VCaP (cell line): ENCODE measurements at regions not wholly inside any gene's neighbourhood (a gene's known extent, or its start where the extent isn't known, plus 50 kb on each side); places are given as distances from the start of the nearest gene placed in this dataset.
A peak's percentile ranks its signal among the peaks of the same experiment; 100 is the strongest.

Source experiments
- H3K27ac ChIP-seq: fragments of 450-650 bp; 2 replicates; pipeline ENCODE4 v1.5.1; 2017
- TF ChIP-seq, protein P1 (sequence below): fragments of 450-650 bp; conservative IDR thresholded peaks from 2 replicates; pipeline ENCODE4 v1.5.1; 2017; ENCODE audit warnings: mild to moderate bottlenecking, moderate library complexity

DNA sequence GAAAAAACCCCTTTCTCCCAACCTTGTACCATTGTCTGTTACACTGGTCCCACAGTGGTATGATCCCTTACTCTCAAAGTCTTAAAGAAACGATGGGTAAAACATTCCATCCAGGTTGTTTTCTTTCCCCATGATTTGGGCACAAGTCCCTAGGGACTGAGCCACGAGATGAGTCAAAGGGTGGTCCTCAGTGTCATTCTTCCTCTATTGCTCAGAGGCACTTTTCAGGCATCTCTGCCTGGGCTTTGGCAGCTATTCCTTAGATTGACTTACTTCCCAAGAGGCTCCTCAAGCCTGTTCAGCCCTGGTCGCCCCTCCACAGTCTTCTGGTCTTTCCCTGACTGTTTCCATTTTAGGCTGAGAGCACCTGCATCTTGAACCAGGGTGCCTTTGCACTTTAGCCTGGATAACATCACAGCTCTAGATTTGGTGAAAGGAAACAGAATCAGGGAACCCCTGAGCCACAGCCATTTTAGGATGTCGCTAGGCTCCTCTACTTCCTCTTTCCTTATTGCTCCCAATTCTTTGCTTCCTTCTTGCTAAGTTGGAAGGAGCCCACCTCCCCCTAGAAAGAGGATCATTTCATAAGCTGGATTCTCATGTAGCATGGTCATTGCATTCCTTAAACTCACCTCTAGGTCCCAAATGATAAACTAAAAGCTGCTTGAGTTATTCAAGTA lies 131.0 kb upstream of the TPRG1 start:
- no peak overlapping the region for H3K27ac ChIP-seq
- TF ChIP-seq, protein P1, sequence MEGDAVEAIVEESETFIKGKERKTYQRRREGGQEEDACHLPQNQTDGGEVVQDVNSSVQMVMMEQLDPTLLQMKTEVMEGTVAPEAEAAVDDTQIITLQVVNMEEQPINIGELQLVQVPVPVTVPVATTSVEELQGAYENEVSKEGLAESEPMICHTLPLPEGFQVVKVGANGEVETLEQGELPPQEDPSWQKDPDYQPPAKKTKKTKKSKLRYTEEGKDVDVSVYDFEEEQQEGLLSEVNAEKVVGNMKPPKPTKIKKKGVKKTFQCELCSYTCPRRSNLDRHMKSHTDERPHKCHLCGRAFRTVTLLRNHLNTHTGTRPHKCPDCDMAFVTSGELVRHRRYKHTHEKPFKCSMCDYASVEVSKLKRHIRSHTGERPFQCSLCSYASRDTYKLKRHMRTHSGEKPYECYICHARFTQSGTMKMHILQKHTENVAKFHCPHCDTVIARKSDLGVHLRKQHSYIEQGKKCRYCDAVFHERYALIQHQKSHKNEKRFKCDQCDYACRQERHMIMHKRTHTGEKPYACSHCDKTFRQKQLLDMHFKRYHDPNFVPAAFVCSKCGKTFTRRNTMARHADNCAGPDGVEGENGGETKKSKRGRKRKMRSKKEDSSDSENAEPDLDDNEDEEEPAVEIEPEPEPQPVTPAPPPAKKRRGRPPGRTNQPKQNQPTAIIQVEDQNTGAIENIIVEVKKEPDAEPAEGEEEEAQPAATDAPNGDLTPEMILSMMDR: no peak

DNA sequence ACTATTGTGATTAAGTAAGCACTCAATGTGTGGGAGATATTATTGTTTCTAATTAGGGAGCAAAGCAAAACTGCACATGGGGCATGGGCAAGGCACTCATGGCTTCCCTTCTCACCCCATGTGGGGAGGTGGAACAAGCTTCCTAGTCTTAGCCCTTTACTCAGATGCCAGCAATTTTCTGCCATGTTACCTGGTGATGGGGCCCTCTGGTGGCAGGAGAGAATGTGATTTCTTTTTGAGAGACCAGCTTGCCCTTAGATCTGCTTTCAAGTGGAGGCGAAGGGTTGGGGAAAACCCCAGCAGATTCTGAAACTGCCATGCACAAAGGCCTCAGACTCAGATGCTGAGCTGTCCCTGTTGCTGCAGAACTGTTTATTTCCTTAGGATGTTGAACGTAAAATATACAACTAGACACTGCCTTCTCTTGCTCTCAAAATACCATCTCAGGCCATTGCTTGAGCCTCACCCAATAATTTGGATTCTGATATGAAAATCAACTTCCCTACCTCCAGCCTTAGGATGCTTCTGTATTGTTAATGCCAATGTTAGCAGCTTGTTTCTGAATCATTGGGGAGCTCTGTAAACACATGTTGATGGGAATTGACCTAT lies 130.2 kb upstream of the TPRG1 start:
- TF ChIP-seq, protein P1: peak; percentile 65
- H3K27ac ChIP-seq: no peak overlapping the region

DNA sequence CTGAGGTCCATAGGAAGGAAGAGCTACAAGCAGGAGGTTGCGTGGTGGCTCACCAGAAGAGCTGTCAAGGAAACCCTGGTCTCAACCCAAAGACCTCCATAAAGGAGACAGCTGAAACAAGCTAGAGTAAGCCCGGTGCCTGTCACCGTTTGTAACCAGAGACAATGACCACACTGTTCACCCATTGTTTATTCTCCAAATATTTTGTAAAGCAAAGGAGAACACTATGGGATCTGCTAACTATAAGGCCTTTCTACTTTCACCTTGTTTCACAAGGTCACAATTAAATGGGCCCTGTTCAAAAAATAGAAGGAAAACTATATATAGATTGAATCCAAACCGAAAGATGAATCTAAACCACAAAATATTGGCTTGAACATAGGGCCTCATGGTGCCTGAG lies 128.9 kb upstream of the TPRG1 start:
- no peak overlapping the region for H3K27ac ChIP-seq
- TF ChIP-seq, protein P1: no peak

DNA sequence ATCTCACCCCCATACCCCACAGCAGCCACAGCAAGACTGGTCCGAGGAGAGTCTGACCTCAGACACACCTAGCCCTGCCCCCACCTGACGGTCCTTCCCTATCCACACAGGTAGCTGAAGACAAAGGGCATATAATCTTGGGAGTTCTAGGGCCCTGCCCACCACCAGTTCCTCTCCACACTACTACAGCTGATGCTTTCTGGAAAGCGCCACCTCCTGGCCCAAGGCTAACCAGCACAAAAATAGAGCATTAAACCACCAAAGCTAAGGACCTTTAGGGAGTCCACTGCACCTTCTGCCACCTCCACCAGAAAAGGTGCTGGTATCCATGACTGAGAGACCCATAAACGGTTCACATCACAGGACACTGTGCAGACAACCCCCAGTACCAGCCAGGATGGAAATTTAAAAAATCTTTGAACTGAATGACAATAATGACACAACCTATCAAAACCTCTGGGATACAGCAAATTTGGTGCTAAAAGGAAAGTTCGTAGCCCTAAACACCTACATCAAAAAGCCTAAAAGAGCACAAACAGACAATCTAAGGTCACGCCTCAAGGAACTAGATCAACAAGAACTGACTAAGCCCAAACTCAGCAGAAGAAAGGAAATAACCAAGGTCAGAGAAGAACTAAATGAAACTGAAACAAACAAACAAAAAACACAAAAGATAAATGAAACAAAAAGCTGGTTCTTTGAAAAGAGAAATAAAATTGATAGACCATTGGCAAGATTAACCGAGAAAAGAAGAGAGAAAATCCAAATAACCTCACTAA lies 122.1 kb upstream of the TPRG1 start:
- TF ChIP-seq, protein P1: no peak
- H3K27ac ChIP-seq: no peak overlapping the region

DNA sequence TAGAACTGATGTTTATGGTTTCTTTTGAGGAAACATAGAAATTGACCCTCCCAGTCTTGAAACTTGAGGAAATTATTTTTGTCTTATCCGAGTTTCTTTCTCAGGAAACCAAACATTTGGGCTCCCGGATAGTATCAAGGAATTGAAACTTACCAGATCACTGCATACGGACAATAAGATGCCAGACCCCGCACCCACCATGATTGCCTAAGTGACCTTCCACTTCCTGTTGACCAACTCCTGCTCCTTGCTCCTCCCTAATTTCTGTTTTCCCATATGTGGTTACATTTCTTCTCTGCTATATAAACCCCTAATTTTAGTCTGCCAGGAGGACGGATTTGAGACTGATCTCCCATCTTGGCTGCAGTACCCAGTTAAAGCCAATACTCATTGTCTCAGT lies 118.4 kb upstream of the TPRG1 start:
- TF ChIP-seq, protein P1: no peak
- H3K27ac ChIP-seq: no peak overlapping the region

DNA sequence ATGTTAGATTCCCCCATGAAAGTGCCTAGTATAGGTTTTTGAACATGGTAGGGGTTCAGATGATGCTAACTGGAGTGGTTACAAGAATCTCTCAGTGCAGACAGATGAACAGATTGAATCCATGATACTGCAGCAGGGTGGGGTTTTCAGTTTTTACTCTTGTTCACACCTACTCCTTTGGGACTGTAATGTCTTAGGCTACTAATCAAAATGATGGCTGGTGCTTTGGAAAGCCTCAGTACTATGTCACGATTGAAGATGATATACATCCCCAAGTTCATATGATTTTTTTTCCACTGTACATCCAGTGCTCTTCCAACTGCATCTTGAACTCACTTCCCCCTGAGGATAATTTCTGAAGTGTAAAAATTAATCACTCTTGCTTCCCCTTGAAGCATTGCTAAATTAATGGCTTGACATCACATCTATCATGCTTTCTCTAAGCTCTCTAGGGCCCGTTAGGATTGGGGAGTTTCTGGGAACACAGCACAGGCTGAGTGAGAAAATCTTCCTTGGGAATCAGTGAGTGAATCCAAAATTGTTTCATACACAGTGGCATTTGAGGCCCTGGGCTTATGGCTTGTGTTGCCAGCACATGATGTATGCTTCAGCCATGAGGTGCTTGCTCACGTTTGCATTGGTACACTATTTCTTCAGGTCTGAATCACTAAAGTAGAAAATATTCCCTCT lies 115.0 kb upstream of the TPRG1 start:
- no peak overlapping the region for H3K27ac ChIP-seq
- TF ChIP-seq, protein P1: no peak

DNA sequence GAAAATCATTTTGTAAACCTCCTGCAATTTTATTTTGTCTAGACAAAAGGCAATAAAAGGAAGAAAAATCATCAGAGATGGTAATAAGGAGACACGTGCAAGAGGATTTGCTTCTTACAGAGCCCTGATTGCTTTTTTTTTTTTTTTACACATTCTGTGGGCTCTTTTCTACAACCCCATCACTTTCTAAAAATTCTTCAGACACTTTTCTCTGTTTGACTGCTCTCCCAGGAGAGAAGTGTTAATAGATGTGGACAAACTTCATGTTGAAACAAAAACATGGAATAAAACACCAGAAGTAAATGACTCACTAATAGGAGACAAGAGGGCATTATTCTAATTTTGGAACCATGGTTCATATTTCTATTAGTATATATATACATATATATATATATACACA lies 114.4 kb upstream of the TPRG1 start:
- TF ChIP-seq, protein P1: no peak
- H3K27ac ChIP-seq: no peak overlapping the region
